CD4-positive, alpha-beta T cell (primary cell): ENCODE measurements at regions not wholly inside any gene's neighbourhood (a gene's known extent, or its start where the extent isn't known, plus 50 kb on each side); places are given as distances from the start of the nearest gene placed in this dataset.

Experiments
- ATAC-seq: fragments of 200-7000 bp; cut with Tn5 transposase; one replicate; pipeline ENCODE4 v1.10.0; 2022; ENCODE audit warnings: mild to moderate bottlenecking; ENCODE audit not compliant: poor library complexity
- CTCF ChIA-PET: fragments of 350-600 bp; sonication (Branson Sonifier 250); formaldehyde crosslinking; loops from one replicate; lab custom pipeline; 2021; ENCODE audit warnings: antibody characterized with exemption, inconsistent platforms; lab: Charles Lee
- POLR2A ChIA-PET: fragments of 350-600 bp; sonication (Branson Sonifier 250); formaldehyde crosslinking; loops from one replicate; lab custom pipeline; 2021; ENCODE audit warnings: antibody characterized with exemption, inconsistent platforms; lab: Charles Lee
- DNase-seq, 14 experiments: peaks; one replicate each; pipeline ENCODE4 v3.0.0-alpha.2; 2013 to 2020; ENCODE audit warnings: mixed read lengths in 2 of 14
- H3K27ac ChIP-seq, 2 donors: one replicate each; pipeline versions ENCODE4 v1.5.1 to v1.7.0; 2013; ENCODE audit warnings: low read length in 2 of 2, low read depth in 1 of 2, mild to moderate bottlenecking in 1 of 2
- H3K27me3 ChIP-seq, 2 experiments: 1 replicate in 1 of 2; 2 replicates in 1 of 2; pipeline versions ENCODE4 v1.6.1 to v1.7.0; 2013; ENCODE audit warnings: low read length in 2 of 2, control low read depth in 1 of 2, mild to moderate bottlenecking in 1 of 2, moderate library complexity in 1 of 2; ENCODE audit not compliant: insufficient read depth in 2 of 2, control insufficient read depth in 1 of 2
- H3K36me3 ChIP-seq: one replicate; pipeline ENCODE4 v1.6.1; 2013; ENCODE audit warnings: low read length, control low read depth; ENCODE audit not compliant: insufficient read depth
- H3K4me1 ChIP-seq: one replicate; pipeline ENCODE4 v1.6.1; 2013; ENCODE audit warnings: low read length, control low read depth; ENCODE audit not compliant: insufficient read depth
- H3K4me3 ChIP-seq: one replicate; pipeline ENCODE4 v1.5.1; 2013; ENCODE audit warnings: mild to moderate bottlenecking, low read length, moderate library complexity
- H3K9me3 ChIP-seq, 2 experiments: 1 replicate in 1 of 2; 2 replicates in 1 of 2; pipeline versions ENCODE4 v1.6.1 to v1.7.0; 2013; ENCODE audit warnings: low read length in 2 of 2, mild to moderate bottlenecking in 2 of 2, control low read depth in 1 of 2, moderate library complexity in 1 of 2; ENCODE audit not compliant: control insufficient read depth in 1 of 2, insufficient read depth in 1 of 2
- H3K27ac Mint-ChIP-seq: one replicate; pipeline ENCODE4 v1.8.0; 2020; ENCODE audit warnings: mixed read lengths
- H3K27me3 Mint-ChIP-seq: one replicate; pipeline ENCODE4 v1.8.0; 2021; ENCODE audit warnings: mixed read lengths
- H3K36me3 Mint-ChIP-seq: one replicate; pipeline ENCODE4 v1.8.0; 2021; ENCODE audit warnings: low read depth, mixed read lengths
- H3K4me1 Mint-ChIP-seq: one replicate; pipeline ENCODE4 v1.8.0; 2021; ENCODE audit warnings: low read depth, mixed read lengths
- H3K4me3 Mint-ChIP-seq: one replicate; pipeline ENCODE4 v1.8.0; 2020; ENCODE audit warnings: mild to moderate bottlenecking, mixed read lengths
- H3K9me3 Mint-ChIP-seq: one replicate; pipeline ENCODE4 v1.8.0; 2020; ENCODE audit warnings: mixed read lengths
- CTCF ChIP-seq: fragments of 200-600 bp; IDR thresholded peaks from one replicate; pipeline ENCODE4 v1.8.0; 2022; ENCODE audit warnings: antibody characterized with exemption, mild to moderate bottlenecking
- intact Hi-C, 2 experiments: fragments of 100-400 bp; cut with DNase I in 1 of 2; cut with micrococcal nuclease in 1 of 2; formaldehyde crosslinking; loops; one replicate each; pipeline versions ENCODE4 v1.15.1 to v1.9.0; 2023 to 2025; cut with DNase I, micrococcal nuclease

- ATAC-seq (no peak), DNase-seq (no peak)
- H3K4me3 ChIP-seq = no peak overlapping the region
- no peaks in the 10 kb centered on the region for H3K27me3 ChIP-seq
- ChIA-PET POLR2A (no interaction called here), CTCF (no interaction called here)
- no peak overlapping the region for H3K27ac ChIP-seq
- H3K4me1 Mint-ChIP-seq = no peaks in the 10 kb centered on the region
- TF ChIP-seq CTCF = no peak
- H3K4me3 Mint-ChIP-seq = no peak overlapping the region
- intact Hi-C loops = no loop called here
- no peaks in the 10 kb centered on the region for H3K36me3 ChIP-seq
- H3K36me3 Mint-ChIP-seq = no peaks in the 10 kb centered on the region
- no peaks in the 10 kb centered on the region for H3K4me1 ChIP-seq
- no peak overlapping the region for H3K27ac Mint-ChIP-seq
- no peaks in the 10 kb centered on the region for H3K27me3 Mint-ChIP-seq
- no peaks in the 10 kb centered on the region for H3K9me3 ChIP-seq
- H3K9me3 Mint-ChIP-seq = no peaks in the 10 kb centered on the region
These were observed 387.2 kb downstream of the TBC1D32 start for GRCh38 chr6:120947111-120947510.

DNA sequence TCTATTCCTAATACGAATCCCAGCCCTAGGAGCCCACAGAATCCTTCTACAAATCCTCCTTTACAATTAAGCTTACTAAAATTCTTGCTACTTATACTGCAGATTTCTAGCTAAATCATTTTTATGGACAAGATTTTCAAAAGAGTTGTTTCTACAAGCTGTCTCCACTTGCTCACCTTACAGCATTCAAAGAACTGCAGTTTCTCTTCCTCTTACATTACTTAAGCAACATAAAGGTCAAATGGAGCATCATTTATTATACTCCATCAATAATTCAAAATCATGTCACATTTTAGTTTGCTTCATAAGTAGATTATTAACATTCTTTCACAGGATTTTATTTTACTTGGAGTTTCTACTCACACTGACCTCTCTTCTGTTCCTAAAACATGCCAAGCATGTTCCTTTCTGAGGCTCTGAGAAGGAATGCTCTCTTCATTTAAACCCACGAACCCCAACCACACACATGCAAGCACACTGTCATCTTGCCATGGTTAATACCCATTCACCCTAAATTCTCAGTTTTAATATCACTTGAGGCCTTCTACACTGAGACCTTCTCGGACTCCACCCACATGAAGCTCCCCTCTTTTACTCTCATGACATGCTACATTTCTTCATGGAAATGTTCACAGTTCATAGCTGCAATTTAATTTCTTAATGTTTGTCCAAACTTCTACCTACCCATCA lies 388.2 kb downstream of the TBC1D32 start:
- ATAC-seq (no peak), DNase-seq (no peak)
- Histone ChIP-seq H3K4me1 (no peaks in the 10 kb centered on the region), H3K27me3 (no peaks in the 10 kb centered on the region), H3K9me3 (no peaks in the 10 kb centered on the region), H3K27ac (no peak overlapping the region), H3K4me3 (no peak overlapping the region), H3K36me3 (no peaks in the 10 kb centered on the region)
- ChIA-PET POLR2A (no interaction called here), CTCF (no interaction called here)
- no peak overlapping the region for H3K4me3 Mint-ChIP-seq
- no peaks in the 10 kb centered on the region for H3K27me3 Mint-ChIP-seq
- no peak overlapping the region for H3K27ac Mint-ChIP-seq
- intact Hi-C loops = no loop called here
- H3K9me3 Mint-ChIP-seq = no peaks in the 10 kb centered on the region
- no peaks in the 10 kb centered on the region for H3K4me1 Mint-ChIP-seq
- no peak for TF ChIP-seq CTCF
- no peaks in the 10 kb centered on the region for H3K36me3 Mint-ChIP-seq

- Histone ChIP-seq H3K9me3 (no peaks in the 10 kb centered on the region), H3K36me3 (no peaks in the 10 kb centered on the region), H3K4me3 (no peak overlapping the region), H3K27ac (no peak overlapping the region), H3K4me1 (no peaks in the 10 kb centered on the region), H3K27me3 (no peaks in the 10 kb centered on the region)
- no peaks in the 10 kb centered on the region for H3K9me3 Mint-ChIP-seq
- intact Hi-C loops = no loop called here
- no peak for TF ChIP-seq CTCF
- DNase-seq (no peak), ATAC-seq (no peak)
- no peak overlapping the region for H3K4me3 Mint-ChIP-seq
- no peak overlapping the region for H3K27ac Mint-ChIP-seq
- CTCF ChIA-PET = no interaction called here
- H3K4me1 Mint-ChIP-seq = no peaks in the 10 kb centered on the region
- POLR2A ChIA-PET = no interaction called here
- H3K36me3 Mint-ChIP-seq = no peaks in the 10 kb centered on the region
- no peaks in the 10 kb centered on the region for H3K27me3 Mint-ChIP-seq
These were observed 395.3 kb downstream of the TBC1D32 start for GRCh38 chr6:120938876-120939472.
